Endothelial cell of hepatic sinusoid (primary cell): ENCODE measurements at regions not wholly inside any gene's neighbourhood (a gene's known extent, or its start where the extent isn't known, plus 50 kb on each side); places are given as distances from the start of the nearest gene placed in this dataset.
"Not testable (repeated sequence)": the region's sequence is repeated elsewhere in the genome, so short reads cannot be mapped to it uniquely, and the experiment has no call there.

Source experiments
- in situ Hi-C: cut with HindIII; loops from 2 replicates; pipeline ENCODE4 v1.10.0; 2017; ENCODE audit warnings: low sequenced_read_pairs

DNA sequence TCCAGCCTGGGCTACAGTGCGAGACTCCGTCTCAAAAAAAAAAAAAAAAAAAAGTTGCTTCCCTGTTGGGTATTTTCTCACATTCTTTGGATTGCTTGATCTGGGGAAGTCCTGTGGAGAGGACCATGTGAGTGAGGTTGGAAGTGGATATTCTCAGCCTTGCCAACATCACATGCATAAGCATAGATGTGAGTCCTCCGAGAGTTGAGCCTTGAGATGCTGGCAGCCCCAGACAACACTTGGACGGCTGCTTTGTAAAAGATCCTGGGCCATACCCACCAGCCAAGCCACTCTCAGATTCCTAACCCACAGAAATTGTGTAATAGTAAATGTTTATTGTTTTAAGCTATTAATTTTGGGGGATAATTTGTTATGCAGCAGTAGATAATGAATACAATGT, 1570.0 kb upstream of the GOT2 start:
- in situ Hi-C loops: no loop called here

DNA sequence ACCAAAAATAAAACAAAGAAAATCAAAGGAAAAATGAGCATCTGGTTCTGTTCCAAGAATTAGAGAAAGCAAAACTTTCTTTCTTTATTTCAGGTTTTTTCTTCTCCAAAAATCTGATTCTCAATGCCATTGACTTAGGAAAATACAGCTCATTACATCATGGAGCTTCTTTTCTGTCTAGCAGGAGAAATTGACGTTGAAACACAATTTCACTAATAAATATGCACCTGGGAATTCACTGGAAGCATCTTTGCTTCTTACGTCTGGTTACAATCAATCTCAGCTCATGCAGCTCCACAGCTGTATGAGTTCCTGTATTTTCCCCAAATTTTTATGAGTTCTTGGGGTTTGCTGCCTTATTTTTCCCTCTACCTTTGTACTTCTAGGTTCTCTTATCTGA, 1568.6 kb upstream of the GOT2 start:
- in situ Hi-C loops: no loop called here

DNA sequence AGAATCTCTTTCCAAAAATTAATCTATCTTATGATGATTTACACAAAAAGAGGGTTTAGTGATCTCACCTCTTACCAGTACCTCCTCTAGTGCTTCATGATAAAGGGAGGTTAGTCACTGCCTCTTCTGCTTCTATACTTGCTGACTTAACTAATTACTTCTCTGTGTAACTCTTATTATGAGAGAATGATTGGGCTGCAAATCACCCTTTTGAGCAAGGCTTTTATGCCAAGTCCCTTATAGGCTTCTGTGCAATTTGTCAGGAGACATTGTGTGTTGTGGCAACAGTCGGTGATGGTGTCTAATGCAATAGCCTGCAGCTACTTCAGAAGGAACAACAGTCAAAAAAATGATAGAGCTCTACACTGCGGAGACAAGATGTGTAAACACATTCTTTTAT, 1568.1 kb upstream of the GOT2 start:
- in situ Hi-C loops: no loop called here

DNA sequence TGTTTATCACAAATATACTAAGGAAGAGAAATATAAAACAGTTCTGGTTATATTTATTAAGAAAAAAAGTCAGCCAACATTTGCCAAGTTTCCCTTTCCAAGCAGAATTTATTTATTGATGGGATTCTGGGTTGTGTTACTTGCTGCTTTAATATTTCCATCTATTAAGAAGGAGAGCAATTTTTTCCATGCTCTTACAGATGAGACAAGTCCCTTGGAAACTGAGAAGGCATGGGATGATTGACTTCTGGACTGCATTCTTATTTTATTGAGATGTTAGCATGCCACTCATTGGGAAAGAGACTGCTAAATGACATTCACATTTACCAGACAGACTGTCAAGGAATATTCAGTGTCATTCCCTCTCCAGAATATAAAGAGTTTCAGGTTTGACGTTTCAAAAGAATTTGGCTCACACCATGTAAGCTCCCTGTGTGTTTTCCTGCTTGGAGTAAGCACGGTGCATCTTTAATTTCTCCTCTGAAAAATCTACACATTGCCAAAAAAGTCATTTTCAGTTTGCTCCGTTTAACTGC, 1565.2 kb upstream of the GOT2 start:
- in situ Hi-C loops: no loop called here

DNA sequence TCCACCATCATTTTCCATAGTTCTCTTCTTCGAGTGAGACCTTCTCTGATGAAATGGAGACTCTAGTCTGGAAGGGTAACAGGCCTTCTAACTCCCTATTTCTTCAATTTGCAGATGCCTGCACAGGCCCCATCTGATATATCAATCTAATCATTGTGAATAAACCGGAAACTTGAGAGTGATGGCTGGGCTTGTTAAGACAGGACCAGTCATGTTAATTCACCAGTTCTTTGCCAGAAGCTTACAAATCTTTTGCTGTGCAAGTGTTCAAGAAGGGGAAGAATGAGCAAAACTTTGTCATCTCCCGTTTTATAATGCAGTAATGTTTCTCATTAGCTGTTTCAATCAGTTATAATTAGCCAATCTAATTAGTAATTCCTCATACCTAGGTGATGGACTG, 1561.3 kb upstream of the GOT2 start:
- in situ Hi-C loops: no loop called here

DNA sequence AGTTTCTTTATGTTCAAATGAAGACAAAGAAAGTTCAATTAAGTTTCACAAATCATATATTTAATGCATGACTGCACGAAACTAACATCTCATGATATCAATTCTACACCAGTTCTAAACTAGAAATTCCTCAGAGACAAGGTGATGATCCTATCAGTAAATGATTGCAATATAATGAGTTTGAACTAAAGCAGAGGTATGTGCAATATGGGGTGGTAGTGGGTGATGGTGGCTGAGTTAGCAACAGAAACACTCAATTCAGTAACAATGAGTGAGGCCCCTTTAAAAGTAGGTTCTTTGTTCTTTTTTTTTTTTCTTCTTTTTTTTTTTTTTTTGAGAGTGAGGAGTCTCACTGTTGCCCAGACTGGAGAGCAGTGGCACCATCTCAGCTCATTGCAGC, 1551.7 kb upstream of the GOT2 start:
- in situ Hi-C loops: no loop called here

DNA sequence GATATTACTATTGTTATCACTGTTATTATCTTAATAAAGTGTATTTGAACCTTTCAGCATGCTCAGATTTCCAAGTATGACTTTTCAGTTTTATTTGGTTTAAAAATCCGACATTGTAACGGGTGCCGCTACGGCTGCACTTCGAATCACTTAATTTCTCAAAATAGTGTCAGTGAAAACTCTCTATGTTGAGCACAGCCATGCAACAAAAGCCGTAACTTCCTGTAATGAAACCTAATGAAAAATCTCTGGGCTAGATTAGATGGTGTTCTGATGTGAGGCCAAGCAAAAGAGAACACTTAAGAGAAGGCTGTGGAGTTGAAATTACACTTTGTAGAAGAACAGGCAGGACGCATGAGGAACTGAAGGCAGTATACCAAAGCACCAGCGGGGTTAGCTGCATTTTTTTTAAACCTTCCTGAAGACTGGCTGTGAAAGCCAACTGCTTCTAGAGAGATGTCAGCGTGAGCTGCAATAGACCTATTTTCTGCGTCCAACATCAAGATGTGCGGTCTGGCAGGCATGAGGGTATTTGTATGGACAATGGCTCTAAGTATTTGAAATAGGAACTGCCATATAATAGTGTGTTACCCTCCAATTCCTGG, 1545.0 kb upstream of the GOT2 start:
- in situ Hi-C loops: no loop called here

DNA sequence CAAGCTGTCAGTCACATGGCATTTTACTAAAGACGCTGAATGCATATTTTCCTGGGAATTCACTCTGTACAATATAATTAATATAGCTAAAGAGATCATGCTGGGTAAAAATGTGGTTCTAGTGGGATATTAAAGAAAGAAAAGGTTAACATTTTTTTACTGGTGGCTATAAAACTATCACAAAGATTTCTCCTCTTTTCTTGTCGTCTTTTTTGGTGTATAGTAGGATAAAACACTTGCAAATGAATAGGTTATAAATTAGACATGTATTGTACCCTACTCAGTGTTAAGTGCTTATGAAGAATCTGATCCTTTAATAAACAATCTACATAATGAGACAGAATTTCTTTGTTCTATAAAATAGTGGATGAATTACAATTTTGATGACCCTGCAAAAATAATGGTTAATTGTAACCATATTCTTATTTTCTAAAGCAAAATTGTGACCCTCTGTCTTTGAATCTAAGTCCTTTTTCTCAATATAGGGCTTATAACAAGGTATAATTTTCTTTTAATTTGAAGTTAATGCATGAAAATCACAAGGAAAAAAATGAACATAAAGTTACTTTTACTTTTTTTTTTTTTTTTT, 1540.4 kb upstream of the GOT2 start:
- in situ Hi-C loops: no loop called here

DNA sequence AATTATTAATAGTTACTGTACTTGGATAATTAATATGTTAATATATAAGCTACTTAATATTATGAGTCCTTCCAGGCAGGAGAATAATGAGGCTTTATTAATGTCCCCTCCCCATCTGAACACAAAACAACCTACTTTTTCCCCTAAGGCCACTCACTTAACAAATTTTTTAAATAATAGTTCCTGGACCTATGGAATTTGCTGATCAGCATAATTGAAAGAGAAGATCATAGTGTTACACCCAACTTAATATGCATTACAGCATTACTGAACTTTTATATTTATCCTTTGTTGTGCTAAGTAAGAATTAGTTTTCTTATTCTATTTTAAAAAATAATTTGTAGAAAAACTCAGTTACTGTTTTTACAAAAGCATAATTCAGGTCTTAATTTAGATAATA, 1537.7 kb upstream of the GOT2 start:
- in situ Hi-C loops: no loop called here

DNA sequence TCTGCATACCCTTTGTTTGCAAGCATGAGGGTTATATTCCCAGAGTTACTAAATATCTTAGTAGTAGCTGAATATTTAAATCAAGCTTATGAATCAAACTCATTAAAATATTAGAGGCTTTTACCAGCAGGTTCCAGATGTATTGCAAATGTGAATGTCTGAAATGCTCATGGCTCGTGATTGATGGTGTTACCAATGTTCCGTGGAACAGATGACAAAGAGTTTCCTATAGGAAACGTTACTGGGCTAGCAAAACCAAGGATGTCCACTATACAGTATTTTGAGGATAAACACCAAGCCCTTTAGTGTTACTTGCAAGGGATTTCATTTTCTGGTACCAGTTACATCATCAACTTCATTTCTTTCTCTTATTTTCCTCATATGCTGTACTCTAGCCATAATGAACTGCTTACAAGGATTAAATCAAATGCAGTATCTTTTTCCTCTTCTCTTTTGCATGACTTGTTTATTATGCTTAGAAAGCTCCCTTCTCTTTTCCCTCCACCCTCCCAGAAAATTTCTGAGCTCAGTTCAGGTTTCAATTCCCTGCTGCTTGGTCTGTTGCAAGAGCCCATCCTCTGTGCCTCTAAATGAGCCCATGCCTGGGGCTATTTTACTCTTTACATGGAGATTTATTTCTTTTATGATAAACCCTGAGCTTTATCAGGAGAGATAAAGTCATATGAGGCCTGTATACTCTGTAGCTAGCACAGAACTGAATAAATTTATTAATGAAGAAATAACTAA, 1537.1 kb upstream of the GOT2 start:
- in situ Hi-C loops: no loop called here

DNA sequence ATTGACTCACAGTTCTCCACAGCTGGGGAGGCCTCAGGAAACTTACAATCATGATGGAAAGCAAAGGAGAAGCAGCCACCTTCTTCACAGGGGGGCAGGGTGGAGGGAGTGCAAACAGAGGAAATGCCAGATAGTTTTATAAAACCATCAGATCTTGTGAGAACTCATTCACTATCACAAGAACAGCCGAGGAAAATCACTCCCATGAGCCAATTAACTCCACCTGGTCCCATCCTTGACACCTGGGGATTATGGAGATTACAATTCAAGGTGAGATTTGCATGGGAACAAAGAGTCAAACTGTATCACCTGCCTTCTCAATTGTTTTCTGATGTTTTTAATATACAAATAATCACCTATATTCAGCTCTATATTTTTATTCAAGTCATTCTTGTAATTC, 1527.3 kb upstream of the GOT2 start:
- in situ Hi-C loops: no loop called here

DNA sequence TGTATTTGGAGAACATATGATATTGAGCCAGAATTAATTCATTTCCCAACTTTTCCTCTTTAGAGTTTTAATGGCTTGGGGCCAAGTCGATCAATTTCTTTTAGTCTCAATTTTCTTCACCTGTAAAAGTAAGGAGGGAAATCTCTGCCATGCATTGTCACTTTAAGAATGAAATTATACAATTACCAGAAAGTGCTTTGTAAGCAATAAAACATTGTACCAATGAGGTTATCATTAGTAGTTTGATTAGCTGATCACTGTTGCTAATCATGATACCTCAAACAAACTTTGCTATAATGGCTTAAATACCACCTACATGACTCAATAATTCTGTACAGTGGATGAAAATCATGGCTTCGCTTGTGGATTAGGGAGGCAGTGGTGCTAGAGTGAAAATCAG, 1525.8 kb upstream of the GOT2 start:
- in situ Hi-C loops: no loop called here

DNA sequence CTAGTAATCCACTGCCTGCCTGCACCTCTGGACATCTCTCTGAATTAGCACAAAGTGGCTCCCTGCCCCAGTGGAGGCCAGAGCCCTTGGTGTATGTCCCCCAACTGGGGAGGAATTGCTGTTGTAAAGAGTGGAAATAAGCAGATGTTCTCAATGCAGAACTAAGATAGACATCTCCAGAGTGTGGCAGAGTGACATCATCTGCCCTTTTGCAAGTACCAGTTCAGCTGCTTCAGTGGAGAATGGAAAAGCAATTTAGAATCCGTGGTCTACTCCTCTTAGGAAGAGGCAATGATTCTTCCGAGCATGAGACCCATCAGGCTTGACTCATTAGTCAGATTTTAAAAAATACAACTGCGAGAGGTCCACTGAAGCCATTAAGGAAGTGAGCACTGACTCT, 1512.0 kb upstream of the GOT2 start:
- in situ Hi-C loops: no loop called here

DNA sequence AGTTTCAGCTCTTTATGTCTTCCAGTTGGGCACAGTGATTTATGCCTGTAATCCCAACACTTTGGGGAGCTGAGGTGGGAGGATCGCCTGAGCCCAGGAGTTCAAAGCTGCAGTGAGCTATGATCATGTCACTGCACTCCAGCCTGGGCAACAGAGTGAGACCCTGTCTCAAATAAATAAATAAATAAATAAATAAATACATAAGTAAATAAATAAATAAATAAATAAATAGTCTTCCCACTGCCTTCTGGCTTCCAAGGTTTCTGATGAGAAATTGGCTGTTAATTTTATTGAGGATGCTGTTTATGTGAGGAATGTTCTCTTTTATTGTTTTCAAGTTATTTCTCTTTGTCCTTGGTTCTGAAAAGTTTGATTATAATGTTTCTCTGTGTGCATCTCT, 1507.6 kb upstream of the GOT2 start:
- in situ Hi-C loops: no loop called here

DNA sequence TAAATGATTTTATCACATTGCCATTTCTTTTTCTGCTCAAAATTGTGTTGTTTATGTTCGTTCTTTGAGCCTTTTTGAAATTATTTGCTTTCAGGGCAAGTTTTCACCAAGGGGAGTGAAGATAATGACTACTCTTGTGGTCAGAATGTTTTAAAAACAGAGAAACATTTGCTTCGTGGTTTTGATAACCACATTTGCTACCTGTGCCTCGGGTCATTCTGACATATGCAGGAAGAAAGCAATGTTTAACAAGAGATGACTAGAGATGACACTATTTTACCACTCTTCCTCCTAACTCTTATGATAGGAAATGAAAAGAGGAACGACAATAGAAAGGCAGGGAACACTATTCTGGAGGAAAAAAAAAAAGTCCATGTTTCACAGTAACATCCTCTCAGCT, 1496.5 kb upstream of the GOT2 start:
- in situ Hi-C loops: no loop called here

DNA sequence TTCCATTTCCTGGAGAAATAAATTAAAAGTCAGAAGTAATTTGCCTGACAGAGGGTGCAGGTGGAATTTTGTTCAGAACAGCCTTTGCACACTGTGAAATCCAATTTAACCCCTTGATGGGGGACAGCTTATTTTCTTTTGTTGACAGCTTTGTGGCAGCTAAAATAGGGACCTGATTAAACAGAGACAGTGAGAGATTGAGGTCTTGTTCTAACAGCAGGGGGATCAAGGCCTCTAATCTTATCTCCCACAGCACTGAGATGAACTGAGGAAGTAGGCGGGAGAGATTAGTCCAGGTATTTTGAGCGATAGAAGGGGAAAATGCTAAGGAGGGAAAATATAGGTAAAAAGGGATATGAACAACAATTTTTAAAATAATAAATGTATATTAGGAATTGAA, 1491.4 kb upstream of the GOT2 start:
- in situ Hi-C loops: no loop called here

DNA sequence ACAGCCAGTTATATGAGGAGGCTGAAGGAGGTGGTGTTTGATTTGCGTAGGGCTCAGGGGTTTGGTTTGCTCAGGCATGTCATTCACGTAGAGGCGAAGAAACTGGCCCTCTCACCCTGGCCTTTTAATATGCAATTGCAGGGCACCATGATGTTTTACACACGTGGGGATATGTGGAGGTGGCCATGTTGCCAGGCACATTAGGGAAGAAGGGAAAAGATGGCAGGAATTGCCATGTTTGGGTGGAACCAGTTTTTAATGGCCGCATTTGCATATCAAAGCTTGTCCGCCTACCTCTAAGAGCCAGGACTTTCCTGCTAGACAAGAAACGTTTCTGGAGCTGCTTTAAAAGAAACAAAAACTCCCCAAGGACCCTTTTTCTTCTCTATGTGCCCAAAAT, 1483.7 kb upstream of the GOT2 start:
- in situ Hi-C loops: no loop called here

DNA sequence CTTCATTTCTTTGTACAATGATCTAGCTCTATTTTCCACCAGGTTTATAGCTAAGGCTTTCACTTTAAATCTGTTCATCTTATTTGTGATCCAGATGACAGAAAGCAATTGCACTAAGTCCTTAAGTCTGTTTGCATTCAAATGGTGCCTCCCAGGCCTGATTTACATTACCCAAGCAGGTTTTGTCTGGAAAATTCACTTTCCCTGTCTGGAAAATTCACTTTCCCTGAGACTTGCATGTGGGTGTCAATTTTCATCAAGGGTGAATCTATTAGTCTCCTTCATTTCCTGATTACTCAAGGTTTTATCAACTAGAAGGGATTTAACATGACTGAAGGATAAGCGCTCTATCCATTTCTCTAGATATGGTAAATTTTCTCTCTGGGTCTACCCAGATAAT, 1480.2 kb upstream of the GOT2 start:
- in situ Hi-C loops: no loop called here

DNA sequence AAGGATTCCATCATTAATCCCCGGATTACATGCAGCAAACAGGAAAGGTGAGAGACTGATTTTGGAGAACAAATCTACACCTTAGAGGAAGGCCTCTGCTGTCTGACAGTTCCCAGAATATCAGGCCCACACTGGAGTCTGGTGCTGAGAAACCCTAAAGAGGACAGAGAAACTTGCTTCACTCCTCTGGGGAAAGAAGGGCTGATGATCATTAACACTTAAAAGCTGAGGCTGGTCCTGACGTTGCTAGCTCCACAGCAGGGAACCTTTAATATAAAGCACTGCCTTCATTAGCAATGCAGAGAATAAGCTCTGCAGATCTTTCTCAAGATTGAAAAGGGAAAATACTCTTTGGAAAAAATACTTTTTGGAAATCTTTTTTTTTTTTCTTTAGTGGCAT, 1472.4 kb upstream of the GOT2 start:
- in situ Hi-C loops: no loop called here

DNA sequence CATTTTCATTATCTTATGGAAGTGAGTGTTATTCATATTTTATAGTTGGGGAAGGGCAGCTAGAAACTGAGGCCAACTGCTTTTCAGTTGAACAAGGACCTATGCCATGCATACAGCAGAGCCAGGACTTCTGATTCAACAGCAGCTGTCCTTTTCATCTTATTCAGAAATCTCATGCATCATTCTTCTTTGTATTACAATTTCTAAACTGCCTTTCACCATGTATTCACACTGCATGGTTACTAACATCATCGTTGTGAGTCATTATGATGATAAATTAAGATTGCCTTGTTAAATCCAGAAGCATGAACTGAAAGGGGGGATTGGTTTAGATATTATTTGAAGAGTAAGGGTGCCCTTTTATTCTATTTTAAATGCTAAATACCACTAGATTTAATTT, 1470.1 kb upstream of the GOT2 start:
- in situ Hi-C loops: no loop called here

DNA sequence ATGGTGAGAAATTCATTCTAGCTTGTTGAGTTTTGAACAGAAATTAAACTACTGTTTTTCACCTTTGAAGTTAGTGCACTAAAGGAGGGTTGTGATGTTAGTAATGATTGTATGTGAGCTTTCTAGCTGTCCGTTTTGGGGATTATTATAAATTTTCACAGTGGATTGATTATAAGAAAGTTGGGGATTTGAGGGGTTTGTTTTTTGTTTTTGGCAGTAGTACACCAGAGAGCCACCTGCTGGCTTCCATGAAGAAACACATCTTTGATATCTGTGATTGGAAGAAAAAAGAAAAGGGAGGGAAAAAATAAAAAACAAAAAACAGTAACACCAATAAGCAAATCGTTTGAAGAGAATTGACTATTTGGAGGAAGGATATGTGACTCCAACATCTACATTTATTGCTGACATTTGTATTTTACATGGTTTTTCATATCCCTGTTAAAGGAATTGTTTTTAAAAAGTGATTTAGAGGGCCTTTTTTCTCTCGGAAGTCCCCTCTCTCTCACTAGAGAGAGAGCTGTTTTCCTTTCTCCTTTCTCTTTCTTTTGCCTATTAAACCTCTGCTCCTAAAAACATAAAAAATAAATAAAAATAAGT, 1469.5 kb upstream of the GOT2 start:
- in situ Hi-C loops: no loop called here

DNA sequence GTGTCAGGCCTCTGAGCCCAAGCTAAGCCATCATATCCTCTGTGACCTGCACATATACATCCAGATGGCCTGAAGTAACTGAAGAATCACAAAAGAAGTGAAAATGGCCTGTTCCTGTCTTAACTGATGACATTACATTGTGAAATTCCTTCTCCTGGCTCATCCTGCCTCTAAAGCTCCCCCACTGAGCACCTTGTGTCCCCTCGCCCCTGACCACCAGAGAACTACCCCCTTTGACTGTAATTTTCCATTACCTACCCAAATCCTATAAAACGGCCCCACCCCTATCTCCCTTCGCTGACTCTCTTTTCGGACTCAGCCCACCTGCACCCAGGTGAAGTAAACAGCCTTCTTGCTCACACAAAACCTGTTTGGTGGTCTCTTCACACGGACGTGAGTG, 1466.6 kb upstream of the GOT2 start:
- in situ Hi-C loops: not testable (repeated sequence)
